HG03066 (cell line): ENCODE measurements at regions not wholly inside any gene's neighbourhood (a gene's known extent, or its start where the extent isn't known, plus 50 kb on each side); places are given as distances from the start of the nearest gene placed in this dataset.
A peak's percentile ranks its signal among the peaks of the same experiment; 100 is the strongest.
"Not testable (repeated sequence)": the region's sequence is repeated elsewhere in the genome, so short reads cannot be mapped to it uniquely, and the experiment has no call there.

Experiments
- ATAC-seq: cut with Tn5 transposase; IDR thresholded peaks from one replicate; pipeline ENCODE4 v1.9.1; 2021; ENCODE audit warnings: low read depth; ENCODE audit not compliant: unreplicated experiment

GRCh38 chr1:101128211-101128727 is 102.7 kb upstream of the DPH5 start:
- ATAC-seq, result peak; percentile 96

- no peak for ATAC-seq
Measured at GRCh38 chr1:101124405-101124804, 98.8 kb upstream of the DPH5 start.

GRCh38 chr1:101123904-101124303 is 98.3 kb upstream of the DPH5 start:
- not testable (repeated sequence) for ATAC-seq

GRCh38 chr1:101122452-101123166 is 97.0 kb upstream of the DPH5 start:
- ATAC-seq, result peak; percentile 99

GRCh38 chr1:101121975-101122374 is 96.4 kb upstream of the DPH5 start:
- ATAC-seq, result no peak

GRCh38 chr1:101121504-101121903 is 95.9 kb upstream of the DPH5 start:
- ATAC-seq, result no peak

GRCh38 chr1:101120868-101121267 is 95.3 kb upstream of the DPH5 start:
- ATAC-seq, result no peak

GRCh38 chr1:101119289-101119688 is 93.7 kb upstream of the DPH5 start:
- ATAC-seq, result no peak

- ATAC-seq, result no peak
Measured at GRCh38 chr1:101116006-101116405, 90.4 kb upstream of the DPH5 start.

- no peak for ATAC-seq
Measured at GRCh38 chr1:101115112-101115511, 89.5 kb upstream of the DPH5 start.

GRCh38 chr1:101114128-101114527 is 88.5 kb upstream of the DPH5 start:
- ATAC-seq, result not testable (repeated sequence)

GRCh38 chr1:101112051-101112780 is 86.6 kb upstream of the DPH5 start:
- ATAC-seq, result peak; percentile 95

- ATAC-seq, result no peak
Measured at GRCh38 chr1:101111461-101111860, 85.9 kb upstream of the DPH5 start.

GRCh38 chr1:101109791-101110190 is 84.2 kb upstream of the DPH5 start:
- ATAC-seq, result no peak

- ATAC-seq, result no peak
Measured at GRCh38 chr1:101108111-101108500, 82.5 kb upstream of the DPH5 start.

GRCh38 chr1:101107496-101108110 is 82.0 kb upstream of the DPH5 start:
- no peak for ATAC-seq

GRCh38 chr1:101105877-101106276 is 80.3 kb upstream of the DPH5 start:
- no peak for ATAC-seq

GRCh38 chr1:101102426-101103156 is 77.0 kb upstream of the DPH5 start:
- no peak for ATAC-seq

GRCh38 chr1:101101360-101101759 is 75.8 kb upstream of the DPH5 start:
- no peak for ATAC-seq

- no peak for ATAC-seq
Measured at GRCh38 chr1:101100674-101101073, 75.1 kb upstream of the DPH5 start.

- no peak for ATAC-seq
Measured at GRCh38 chr1:101098907-101099306, 73.3 kb upstream of the DPH5 start.
